Eye (tissue), 1 donor: ENCODE measurements at regions not wholly inside any gene's neighbourhood (a gene's known extent, or its start where the extent isn't known, plus 50 kb on each side); places are given as distances from the start of the nearest gene placed in this dataset.
"Not testable (repeated sequence)": the region's sequence is repeated elsewhere in the genome, so short reads cannot be mapped to it uniquely, and the experiment has no call there.

ENCODE experiments used
- DNase-seq: peaks from one replicate; pipeline ENCODE4 v3.0.0-alpha.2; 2015

GRCh38 chr4:137825505-137825904 is 293.2 kb upstream of the PCDH18 start:
- DNase-seq = no peak

- DNase-seq = no peak
Observed at GRCh38 chr4:137823007-137823406, 290.7 kb upstream of the PCDH18 start.

- DNase-seq = no peak
Observed at GRCh38 chr4:137819964-137820383, 287.7 kb upstream of the PCDH18 start.

DNA sequence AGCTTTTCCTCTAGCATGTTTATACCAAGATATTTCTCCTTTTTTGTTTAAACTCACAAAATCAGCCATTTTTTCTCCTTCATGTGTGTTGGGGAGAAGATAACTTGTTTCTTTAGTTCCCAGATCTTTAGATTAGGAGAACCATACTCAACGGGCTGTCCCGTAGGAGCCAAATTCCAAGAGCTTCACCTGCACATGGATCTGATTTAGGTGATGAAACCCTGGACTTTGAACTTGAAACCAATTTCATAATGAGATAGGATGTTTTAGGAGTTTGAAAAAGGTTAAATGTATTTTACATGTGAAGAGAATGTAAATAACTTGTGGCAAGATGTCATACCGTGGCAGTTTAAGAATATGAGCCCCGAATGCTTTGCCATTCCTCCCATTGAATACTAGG is 280.0 kb upstream of the PCDH18 start:
- no peak for DNase-seq

- no peak for DNase-seq
Observed at GRCh38 chr4:137806420-137806819, 274.1 kb upstream of the PCDH18 start.

GRCh38 chr4:137804906-137805495 is 272.7 kb upstream of the PCDH18 start:
- no peak for DNase-seq

GRCh38 chr4:137800861-137801260 is 268.6 kb upstream of the PCDH18 start:
- peak; percentile 63 for DNase-seq

GRCh38 chr4:137794764-137795254 is 262.5 kb upstream of the PCDH18 start:
- peak; percentile 30 for DNase-seq

DNA sequence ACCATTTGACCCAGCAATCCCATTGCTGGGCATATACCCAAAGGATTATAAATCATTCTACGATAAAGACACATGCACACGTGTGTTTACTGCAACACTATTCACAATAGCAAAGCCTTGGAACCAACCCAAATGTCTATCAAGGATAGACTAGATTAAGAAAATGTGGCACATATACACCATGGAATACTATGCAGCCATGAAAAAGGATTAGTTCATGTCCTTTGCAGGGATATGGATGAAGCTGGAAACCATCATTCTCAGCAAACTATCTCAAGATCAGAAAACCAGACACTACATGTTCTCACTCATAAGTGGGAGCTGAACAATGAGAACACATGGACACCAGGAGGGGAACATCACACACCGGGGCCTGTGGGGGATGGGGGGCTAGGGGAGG is 257.0 kb upstream of the PCDH18 start:
- DNase-seq = not testable (repeated sequence)

DNA sequence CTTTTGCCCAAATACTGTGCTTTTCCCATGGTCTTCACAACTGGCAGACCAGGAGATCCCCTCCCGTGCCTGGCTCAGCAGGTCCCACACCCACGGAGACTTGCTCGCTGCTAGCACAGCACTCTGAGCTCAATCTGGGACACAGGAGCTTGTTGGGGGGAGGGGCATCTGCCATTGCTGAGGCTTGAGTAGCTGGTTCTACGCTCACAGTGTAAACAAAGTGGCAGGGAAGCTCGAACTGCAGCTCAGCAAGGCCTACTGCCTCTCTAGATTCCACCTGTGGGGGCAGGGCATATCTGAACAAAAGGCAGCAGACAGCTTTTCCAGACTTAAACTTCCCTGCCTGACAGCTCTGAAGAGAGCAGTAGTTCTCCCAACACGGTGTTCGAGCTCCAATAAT is 251.6 kb upstream of the PCDH18 start:
- DNase-seq = not testable (repeated sequence)

- no peak for DNase-seq
Observed at GRCh38 chr4:137775701-137776100, 243.4 kb upstream of the PCDH18 start.

DNA sequence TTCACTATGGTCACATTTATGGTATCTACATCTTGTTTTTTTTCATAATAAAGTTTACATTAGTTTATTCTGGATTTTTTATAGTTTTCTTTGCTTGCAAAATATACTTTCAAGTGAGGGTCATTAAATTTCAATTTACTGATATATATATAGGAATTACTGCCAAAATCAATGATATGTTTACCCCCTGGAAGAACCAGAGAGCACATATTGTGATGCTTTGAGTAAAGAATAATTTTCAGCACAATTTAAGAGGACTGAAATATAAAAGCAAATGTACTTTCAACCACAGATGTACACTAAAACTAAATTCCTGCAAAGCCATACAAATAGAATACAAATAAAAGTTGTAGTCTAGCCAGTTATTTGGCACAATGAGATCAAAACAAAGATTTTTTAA is 242.2 kb upstream of the PCDH18 start:
- no peak for DNase-seq

GRCh38 chr4:137768881-137769280 is 236.6 kb upstream of the PCDH18 start:
- DNase-seq = no peak

DNA sequence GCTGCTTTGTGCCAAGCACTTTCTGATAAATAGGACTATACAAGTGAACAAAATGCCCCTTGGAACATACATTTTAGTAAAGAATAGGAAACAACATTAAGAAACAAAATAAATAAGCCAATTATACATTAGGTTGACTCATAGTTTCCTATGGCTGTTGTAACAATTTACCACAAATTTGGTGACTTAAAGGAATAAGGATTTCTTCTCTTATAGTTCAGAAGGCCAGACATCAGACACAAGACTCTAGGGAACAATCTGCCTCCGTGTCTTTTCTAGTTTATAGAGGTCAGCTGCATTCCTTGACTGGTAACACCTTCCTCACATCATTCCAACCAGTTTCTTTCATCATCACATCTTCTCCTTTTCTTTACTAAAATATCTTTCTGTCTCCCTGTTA is 235.9 kb upstream of the PCDH18 start:
- DNase-seq = no peak

DNA sequence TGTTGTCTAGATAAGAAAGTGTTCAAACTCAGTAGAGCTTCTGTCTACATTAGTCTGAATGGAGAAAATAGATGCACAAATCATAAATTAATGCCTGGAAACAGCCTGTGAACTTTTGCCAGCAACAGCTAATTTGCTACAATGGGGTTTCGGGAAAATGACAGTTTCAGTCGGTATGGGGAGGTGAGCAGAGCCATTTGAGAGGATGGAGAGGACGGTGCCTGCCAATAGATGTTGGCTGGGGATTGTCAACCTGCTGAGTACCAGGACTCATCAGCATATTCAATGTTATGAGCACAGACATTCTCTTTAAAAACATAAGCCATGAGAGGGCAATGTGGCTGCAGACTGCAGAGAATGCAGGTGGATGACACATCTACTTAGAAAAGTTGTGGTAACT is 230.3 kb upstream of the PCDH18 start:
- DNase-seq = no peak

DNA sequence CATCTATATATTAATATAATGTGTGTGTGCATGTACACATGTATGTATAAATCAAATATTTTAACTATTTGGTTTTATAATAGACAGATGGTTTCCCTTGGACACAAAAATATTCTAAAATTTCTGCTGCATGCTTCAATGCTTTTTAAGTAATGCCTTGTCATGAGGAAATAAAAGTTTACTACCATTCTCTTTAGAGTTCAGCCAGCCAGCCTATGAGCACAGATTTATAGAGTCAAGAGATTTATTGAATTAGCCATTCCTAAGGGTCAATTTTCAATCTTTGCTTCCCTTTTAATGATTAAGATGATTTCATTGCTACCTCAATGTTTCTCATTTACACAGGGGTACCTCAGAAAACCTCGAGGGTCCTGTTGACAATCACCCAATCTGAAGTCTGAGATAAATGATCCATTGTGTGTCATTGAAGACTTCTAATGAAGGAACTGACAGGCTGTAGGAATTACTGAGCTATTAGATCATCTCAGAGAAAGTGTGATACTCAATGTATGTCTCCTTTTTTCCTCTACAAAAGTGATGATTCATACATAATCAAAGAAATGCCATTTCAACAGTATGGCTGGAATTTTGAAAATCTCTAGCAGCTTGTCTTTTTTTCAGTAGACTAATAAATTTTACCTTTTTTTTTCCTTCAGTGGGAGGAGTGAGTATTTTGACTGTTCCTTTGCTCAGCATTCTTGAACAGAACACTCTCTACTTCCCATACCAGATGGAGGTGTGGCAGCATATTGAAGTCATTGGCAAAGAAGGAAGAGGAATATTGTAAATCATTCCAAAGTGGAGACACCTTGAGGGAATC is 222.6 kb upstream of the PCDH18 start:
- DNase-seq = peak; percentile 41

GRCh38 chr4:137749466-137749865 is 217.2 kb upstream of the PCDH18 start:
- no peak for DNase-seq

DNA sequence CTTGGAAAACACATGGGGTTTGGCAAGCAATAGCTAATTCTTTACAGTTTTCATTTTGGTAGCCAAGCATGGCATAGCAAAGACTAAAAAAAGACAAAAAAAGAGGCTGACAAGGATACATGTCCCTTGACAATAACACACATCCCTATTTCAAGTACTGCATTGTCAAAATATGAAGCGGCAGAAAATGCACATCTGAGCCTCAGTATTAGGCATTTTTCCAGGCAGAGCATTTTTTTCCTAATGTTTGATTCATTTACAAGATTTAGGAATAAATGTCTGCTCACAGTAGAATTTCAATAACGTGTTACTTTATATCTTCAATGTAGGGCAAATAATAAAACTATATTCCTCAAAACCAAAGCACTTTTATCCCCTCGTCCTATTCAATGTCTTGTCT is 216.3 kb upstream of the PCDH18 start:
- peak; percentile 13 for DNase-seq

GRCh38 chr4:137740141-137740540 is 207.8 kb upstream of the PCDH18 start:
- DNase-seq = no peak

DNA sequence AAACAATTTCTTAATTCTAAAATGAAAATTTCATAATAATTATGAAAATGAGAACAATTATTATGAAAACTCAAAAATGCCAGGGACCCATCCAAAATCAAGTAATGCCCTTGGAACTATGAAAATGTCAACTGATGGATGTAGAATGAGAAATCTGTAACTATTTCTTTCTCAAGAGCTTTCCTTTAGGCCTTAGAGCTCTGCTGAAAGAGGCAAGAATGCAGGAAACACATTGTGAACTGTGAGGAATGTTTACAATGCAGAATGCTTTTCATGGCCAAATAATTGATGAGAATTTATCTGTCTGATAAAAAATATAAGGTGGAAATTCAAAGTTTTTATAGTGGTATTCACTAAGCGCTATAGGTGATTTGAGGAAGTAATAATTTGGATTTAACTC is 207.1 kb upstream of the PCDH18 start:
- DNase-seq = no peak

- DNase-seq = no peak
Observed at GRCh38 chr4:137738375-137738990, 206.2 kb upstream of the PCDH18 start.

DNA sequence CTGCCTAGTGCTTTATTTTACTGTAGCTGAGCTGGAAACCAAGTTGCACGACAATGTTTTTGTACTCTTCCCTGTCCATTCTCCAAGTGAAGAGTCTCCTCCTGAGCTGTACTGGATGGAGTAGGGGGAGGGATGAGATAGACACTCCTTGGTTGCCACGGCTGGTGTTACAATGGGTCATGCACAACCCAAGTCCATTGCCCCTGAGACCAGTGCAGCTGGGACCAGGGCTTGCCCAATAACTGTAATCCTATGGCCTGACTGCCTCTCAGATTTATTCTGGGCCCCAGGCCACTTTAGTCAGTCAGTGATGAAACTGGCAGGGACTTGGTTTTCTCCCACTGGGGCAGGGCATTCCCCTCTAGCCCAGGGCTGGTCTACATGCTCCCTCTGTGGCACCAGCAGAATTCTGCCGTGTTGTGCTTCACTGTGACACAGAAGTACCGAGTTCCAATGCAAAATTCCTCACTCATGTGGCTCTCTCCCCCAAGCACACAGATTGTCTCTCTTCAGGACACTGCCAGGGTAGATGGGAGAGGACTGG is 203.3 kb upstream of the PCDH18 start:
- no peak for DNase-seq
